ENCODE measurements at regions not wholly inside any gene's neighbourhood (a gene's known extent, or its start where the extent isn't known, plus 50 kb on each side); places are given as distances from the start of the nearest gene placed in this dataset.
A peak's percentile ranks its signal among the peaks of the same experiment; 100 is the strongest.
"Not testable (repeated sequence)": the region's sequence is repeated elsewhere in the genome, so short reads cannot be mapped to it uniquely, and the experiment has no call there.

DNA sequence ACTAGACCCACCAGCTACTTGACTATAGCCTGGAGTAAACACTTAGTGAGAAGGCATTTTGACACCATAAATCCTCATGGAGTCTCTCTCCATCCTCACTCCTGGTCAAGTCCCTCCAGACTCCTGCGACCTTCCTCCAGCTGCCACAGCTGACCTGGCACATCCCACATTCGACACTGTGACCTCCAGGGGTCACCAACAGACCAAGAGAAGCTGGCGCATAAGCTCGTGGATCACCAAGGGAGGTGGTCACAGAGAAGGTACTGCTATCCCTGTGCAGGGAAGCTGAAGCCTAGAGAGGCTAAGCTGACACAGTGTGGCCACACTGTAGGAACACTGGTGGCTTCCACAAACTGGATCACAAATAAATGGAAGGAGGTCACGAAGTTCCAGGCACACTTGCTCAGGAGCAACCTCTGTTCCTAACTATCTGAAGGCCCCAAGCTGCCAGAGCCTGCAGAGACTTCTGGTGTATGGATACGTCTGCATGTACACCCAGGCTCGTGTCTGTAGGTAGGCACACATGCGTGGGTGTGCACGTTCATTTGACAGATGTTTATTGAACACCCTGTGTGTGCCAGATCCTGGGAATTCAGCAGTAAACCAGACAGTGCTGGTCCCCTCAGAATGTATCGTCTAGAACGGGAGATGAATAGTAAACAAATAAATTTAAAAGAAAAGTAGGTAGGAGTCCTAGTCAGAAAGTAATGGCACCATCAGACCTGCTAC lies 104.4 kb downstream of the C5orf15 start:
- no peak overlapping the region for H3K27ac ChIP-seq
- no peak for DNase-seq
- H3K4me1 ChIP-seq: no peaks in the 10 kb centered on the region
- intact Hi-C loops (cut with DNase I; ENCODE audit: low total_unique reads): no loop called here
- WGBS, 2 donors: 76 to 78% methylated on average over 11 of the region's 11 CpGs
- H3K36me3 ChIP-seq (ENCODE audit: low read depth, missing control alignments): no peaks in the 10 kb centered on the region
- H3K9me3 ChIP-seq: no peaks in the 10 kb centered on the region
- H3K27me3 ChIP-seq: no peaks in the 10 kb centered on the region
- H3K4me3 ChIP-seq: no peak overlapping the region
- TF ChIP-seq, protein P1, sequence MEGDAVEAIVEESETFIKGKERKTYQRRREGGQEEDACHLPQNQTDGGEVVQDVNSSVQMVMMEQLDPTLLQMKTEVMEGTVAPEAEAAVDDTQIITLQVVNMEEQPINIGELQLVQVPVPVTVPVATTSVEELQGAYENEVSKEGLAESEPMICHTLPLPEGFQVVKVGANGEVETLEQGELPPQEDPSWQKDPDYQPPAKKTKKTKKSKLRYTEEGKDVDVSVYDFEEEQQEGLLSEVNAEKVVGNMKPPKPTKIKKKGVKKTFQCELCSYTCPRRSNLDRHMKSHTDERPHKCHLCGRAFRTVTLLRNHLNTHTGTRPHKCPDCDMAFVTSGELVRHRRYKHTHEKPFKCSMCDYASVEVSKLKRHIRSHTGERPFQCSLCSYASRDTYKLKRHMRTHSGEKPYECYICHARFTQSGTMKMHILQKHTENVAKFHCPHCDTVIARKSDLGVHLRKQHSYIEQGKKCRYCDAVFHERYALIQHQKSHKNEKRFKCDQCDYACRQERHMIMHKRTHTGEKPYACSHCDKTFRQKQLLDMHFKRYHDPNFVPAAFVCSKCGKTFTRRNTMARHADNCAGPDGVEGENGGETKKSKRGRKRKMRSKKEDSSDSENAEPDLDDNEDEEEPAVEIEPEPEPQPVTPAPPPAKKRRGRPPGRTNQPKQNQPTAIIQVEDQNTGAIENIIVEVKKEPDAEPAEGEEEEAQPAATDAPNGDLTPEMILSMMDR (IDR thresholded peaks at IDR 0.05): no peak
- no peak for TF ChIP-seq POLR2A (IDR thresholded peaks at IDR 0.05)

DNA sequence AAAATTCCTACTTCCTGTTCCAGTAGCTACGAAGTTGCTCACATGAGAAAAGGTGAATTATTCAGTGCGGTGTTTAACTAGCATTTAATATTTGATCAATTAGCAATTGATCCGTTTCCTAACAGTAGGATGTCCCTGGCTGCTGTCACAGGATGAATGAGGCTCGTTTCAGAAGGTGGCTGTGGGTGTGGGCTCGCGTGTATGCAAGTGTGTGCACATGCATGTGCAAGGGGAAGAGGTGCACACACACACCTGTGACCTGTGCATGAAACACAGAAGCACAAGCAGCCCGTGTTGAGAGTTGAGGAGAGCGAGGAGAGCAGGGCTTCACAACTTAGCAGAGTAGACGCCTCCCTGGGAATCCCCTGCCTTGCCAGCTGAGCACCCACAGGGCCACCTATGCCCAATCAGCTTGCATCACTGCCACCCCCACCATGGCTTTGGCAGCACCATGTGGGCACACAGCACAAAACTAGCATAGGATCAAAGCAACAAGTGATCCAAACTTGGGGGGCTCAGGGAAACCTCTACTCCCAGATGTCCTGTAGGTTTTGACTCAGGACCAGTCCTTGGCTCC lies 107.2 kb downstream of the C5orf15 start:
- TF ChIP-seq POLR2A (IDR thresholded peaks at IDR 0.05): no peak
- Histone ChIP-seq H3K4me1 (no peaks in the 10 kb centered on the region), H3K9me3 (no peaks in the 10 kb centered on the region), H3K36me3 (ENCODE audit: low read depth, missing control alignments) (no peaks in the 10 kb centered on the region), H3K27me3 (no peaks in the 10 kb centered on the region), H3K4me3 (no peak overlapping the region), H3K27ac (no peak overlapping the region)
- DNase-seq: no peak
- WGBS, 2 donors: 77 to 89% methylated on average over 8 to 9 of the region's 9 CpGs
- intact Hi-C loops (cut with DNase I; ENCODE audit: low total_unique reads): no loop called here

DNA sequence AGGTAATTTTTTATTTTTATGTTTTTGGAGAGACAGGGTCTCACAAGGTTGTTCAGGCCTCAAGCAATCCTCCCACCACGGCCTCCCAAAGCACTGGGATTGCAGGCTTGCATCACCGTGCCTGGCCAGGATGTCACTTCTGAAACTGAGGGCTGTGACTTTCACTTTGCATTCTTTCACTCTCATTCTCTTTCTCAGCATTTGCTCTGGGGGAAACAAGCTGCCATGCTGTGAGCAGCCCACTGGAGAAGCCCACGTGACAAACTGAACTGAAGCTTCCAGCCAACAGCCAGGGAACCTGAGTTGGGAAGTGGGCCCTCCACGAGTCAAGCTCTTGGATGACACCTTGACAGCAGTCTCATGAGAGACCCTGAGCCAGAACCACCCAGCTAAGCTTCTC lies 109.4 kb downstream of the C5orf15 start:
- Histone ChIP-seq H3K27ac (no peak overlapping the region), H3K27me3 (no peaks in the 10 kb centered on the region), H3K4me3 (no peak overlapping the region), H3K36me3 (ENCODE audit: low read depth, missing control alignments) (no peaks in the 10 kb centered on the region), H3K9me3 (no peaks in the 10 kb centered on the region), H3K4me1 (no peaks in the 10 kb centered on the region)
- no peak for DNase-seq
- WGBS, 2 donors: 67 to 81% methylated on average over 4 of the region's 4 CpGs
- intact Hi-C loops (cut with DNase I; ENCODE audit: low total_unique reads): no loop called here
- no peak for TF ChIP-seq POLR2A (IDR thresholded peaks at IDR 0.05)
- TF ChIP-seq, protein P1 (IDR thresholded peaks at IDR 0.05): no peak

DNA sequence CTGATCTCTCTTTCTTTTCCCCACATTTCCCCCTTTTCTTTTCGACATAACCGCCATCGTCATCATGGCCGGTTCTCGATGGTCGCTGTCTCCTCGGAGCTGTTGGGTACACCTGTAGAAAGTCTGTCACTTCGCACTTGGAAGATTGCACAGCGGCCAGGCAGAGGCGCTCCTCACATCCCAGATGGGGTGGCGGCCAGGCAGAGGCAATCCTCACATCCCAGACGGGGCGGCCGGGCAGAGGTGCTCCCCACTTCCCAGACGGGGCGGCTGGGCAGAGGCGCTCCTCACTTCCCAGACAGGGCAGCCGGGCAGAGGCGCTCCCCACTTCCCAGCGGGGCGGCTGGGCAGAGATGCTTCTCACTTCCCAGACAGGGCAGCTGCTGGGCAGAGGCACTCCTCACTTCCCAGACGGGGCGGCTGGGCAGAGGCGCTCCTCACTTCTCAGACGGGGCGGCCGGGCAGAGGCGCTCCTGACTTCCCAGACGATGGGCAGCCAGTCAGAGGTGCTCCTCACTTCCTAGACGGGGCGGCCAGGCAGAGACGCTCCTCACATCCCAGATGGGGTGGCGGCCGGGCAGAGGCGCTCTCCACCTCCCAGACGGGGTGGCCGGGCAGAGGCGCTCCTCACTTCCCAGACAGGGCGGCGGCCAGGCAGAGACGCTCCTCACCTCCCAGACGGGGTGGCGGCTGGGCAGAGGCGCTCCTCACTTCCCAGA lies 110.7 kb downstream of the C5orf15 start:
- H3K27me3 ChIP-seq; H3K4me3 ChIP-seq; H3K36me3 ChIP-seq (ENCODE audit: low read depth, missing control alignments); H3K4me1 ChIP-seq; H3K9me3 ChIP-seq; H3K27ac ChIP-seq; intact Hi-C loops (cut with DNase I; ENCODE audit: low total_unique reads): not testable (repeated sequence)
- 90 to 92% methylated on average over 27 to 34 of the region's 44 CpGs for WGBS, 2 donors
- peak; percentile 2 for DNase-seq

DNA sequence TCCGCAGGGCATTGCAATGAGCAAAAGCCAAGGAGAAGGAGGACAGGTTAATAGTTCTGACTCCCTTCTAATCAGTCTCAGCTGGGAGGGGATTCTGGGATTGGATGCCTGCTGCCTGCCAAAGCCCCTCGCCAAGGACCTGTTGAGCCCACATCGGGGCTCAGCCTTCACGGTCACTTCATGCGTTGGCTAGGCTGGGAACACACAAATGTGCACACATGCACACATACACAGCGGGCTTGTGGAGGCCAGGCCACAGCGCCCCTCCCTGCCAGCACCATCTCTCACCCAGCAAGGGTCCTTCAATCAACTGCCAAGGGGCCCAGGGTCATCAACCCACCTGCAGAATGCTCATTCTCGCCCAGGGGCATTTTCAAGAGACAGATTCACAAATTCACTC lies 113.9 kb downstream of the C5orf15 start:
- H3K4me3 ChIP-seq: no peak overlapping the region
- DNase-seq: peak; percentile 7
- H3K27me3 ChIP-seq: no peaks in the 10 kb centered on the region
- H3K27ac ChIP-seq: no peak overlapping the region
- intact Hi-C loops (cut with DNase I; ENCODE audit: low total_unique reads): no loop called here
- H3K4me1 ChIP-seq: no peaks in the 10 kb centered on the region
- H3K9me3 ChIP-seq: no peaks in the 10 kb centered on the region
- TF ChIP-seq, protein P1 (IDR thresholded peaks at IDR 0.05): no peak
- no peak for TF ChIP-seq POLR2A (IDR thresholded peaks at IDR 0.05)
- WGBS, 2 donors: 73 to 75% methylated on average over 8 of the region's 8 CpGs
- H3K36me3 ChIP-seq (ENCODE audit: low read depth, missing control alignments): no peaks in the 10 kb centered on the region

Data from testis (tissue), 2 donors.